ENCODE measurements at regions not wholly inside any gene's neighbourhood (a gene's known extent, or its start where the extent isn't known, plus 50 kb on each side); places are given as distances from the start of the nearest gene placed in this dataset.
"Not testable (repeated sequence)": the region's sequence is repeated elsewhere in the genome, so short reads cannot be mapped to it uniquely, and the experiment has no call there.

DNA sequence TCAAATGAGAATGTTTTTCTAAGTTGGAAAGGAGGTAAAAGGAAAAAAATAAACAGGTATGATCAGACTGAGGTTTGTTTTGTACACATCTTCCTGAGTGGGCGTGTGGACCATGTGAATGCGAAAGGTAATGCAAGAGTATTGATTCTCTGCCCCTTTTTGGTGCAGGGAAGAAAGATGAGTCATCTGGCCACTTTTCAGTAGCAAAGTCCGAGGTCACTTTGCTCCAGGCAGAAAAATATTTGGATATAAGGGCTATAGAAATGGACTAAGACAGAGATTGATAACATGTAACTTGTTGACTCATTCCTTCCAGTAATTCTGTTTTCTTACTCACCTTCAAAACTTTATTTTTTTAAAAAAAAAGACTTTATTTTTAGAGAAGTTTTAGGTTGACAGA, 130.5 kb downstream of the DSEL start:
- Histone ChIP-seq H3K4me3 (replicated peaks in 1 of 3; ENCODE audit: low read depth in 2 of 3, low read length in 3 of 3) (no peak overlapping the region), H3K4me1 (ENCODE audit: control insufficient read depth in 1 of 2, insufficient read depth in 2 of 2, low read length in 2 of 2) (no peaks in the 10 kb centered on the region), H3K27me3 (ENCODE audit: control insufficient read depth in 2 of 2, insufficient read depth in 2 of 2, low read length in 2 of 2) (no peaks in the 10 kb centered on the region), H3K36me3 (replicated peaks in 1 of 2; ENCODE audit: control insufficient read depth in 1 of 2, insufficient read depth in 2 of 2, low read length in 2 of 2) (no peaks in the 10 kb centered on the region), H3K9ac (ENCODE audit: insufficient read depth, low read length, poor library complexity, severe bottlenecking) (no peak overlapping the region), H3K79me2 (ENCODE audit: insufficient read depth, low read length) (no peaks in the 10 kb centered on the region), H3K4me2 (replicated peaks; ENCODE audit: extremely low read depth, low read length, poor library complexity, severe bottlenecking) (no peak overlapping the region), H3K27ac (ENCODE audit: low read depth in 1 of 2, low read length in 2 of 2) (no peak overlapping the region), H2AFZ (ENCODE audit: insufficient read depth, low read depth, low read length, poor library complexity, severe bottlenecking) (no peak overlapping the region), H4K20me1 (ENCODE audit: insufficient read depth, low read length) (no peaks in the 10 kb centered on the region), H3K9me3 (replicated peaks in 1 of 2; ENCODE audit: control insufficient read depth in 1 of 2, insufficient read depth in 1 of 2, low read length in 2 of 2) (peaks cover 0 to 11% of the 10 kb centered on the region in 2 donors)
- TF ChIP-seq, protein P1, sequence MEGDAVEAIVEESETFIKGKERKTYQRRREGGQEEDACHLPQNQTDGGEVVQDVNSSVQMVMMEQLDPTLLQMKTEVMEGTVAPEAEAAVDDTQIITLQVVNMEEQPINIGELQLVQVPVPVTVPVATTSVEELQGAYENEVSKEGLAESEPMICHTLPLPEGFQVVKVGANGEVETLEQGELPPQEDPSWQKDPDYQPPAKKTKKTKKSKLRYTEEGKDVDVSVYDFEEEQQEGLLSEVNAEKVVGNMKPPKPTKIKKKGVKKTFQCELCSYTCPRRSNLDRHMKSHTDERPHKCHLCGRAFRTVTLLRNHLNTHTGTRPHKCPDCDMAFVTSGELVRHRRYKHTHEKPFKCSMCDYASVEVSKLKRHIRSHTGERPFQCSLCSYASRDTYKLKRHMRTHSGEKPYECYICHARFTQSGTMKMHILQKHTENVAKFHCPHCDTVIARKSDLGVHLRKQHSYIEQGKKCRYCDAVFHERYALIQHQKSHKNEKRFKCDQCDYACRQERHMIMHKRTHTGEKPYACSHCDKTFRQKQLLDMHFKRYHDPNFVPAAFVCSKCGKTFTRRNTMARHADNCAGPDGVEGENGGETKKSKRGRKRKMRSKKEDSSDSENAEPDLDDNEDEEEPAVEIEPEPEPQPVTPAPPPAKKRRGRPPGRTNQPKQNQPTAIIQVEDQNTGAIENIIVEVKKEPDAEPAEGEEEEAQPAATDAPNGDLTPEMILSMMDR (IDR thresholded peaks at IDR 0.05), result no peak
- no peaks in the 10 kb centered on the region for H3K4me1 Mint-ChIP-seq
- no peak overlapping the region for H3K27ac Mint-ChIP-seq
- H3K36me3 Mint-ChIP-seq, result no peaks in the 10 kb centered on the region
- intact Hi-C loops (cut with micrococcal nuclease), result no loop called here
- H3K9me3 Mint-ChIP-seq, result peaks cover 0 to 5% (median 2%) of the 10 kb centered on the region in 7 donors
- no peak for DNase-seq
- 100% methylated on average over 2 of the region's 3 CpGs for WGBS (ENCODE audit: insufficient coverage)
- H3K4me3 Mint-ChIP-seq, result no peak overlapping the region
- peaks cover 0 to 3% (median 0%) of the 10 kb centered on the region in 3 donors for H3K27me3 Mint-ChIP-seq (ENCODE audit: low read depth in 3 of 3)

DNA sequence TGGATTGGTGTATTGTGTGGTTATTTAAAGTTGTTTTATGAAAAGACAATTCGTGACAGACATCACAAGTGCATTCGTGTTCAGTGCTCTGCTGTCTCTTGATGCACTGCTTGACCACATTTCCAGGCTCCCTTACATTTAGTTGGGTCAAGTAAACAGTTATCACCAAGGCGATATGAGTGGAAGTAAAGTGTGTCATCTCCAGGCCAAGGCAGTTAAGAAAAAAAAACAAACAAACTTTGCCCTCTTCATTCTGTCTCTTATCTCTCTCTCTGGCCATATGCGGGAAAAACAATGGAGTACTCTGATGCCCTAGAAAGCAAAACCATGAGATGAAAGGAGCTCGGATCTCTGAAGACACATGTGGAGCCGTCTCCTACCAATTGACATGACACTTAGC, 131.1 kb downstream of the DSEL start:
- DNase-seq, result no peak
- Mint-ChIP-seq H3K4me1 (no peaks in the 10 kb centered on the region), H3K9me3 (peaks cover 0 to 10% (median 2%) of the 10 kb centered on the region in 7 donors), H3K36me3 (no peaks in the 10 kb centered on the region), H3K4me3 (no peak overlapping the region), H3K27ac (no peak overlapping the region), H3K27me3 (ENCODE audit: low read depth in 3 of 3) (peaks cover 0 to 3% (median 0%) of the 10 kb centered on the region in 3 donors)
- H3K79me2 ChIP-seq (ENCODE audit: insufficient read depth, low read length), result no peaks in the 10 kb centered on the region
- H3K4me1 ChIP-seq (ENCODE audit: control insufficient read depth in 1 of 2, insufficient read depth in 2 of 2, low read length in 2 of 2), result no peaks in the 10 kb centered on the region
- no peak overlapping the region for H3K4me2 ChIP-seq (replicated peaks; ENCODE audit: extremely low read depth, low read length, poor library complexity, severe bottlenecking)
- no peaks in the 10 kb centered on the region for H3K27me3 ChIP-seq (ENCODE audit: control insufficient read depth in 2 of 2, insufficient read depth in 2 of 2, low read length in 2 of 2)
- no peaks in the 10 kb centered on the region for H3K36me3 ChIP-seq (replicated peaks in 1 of 2; ENCODE audit: control insufficient read depth in 1 of 2, insufficient read depth in 2 of 2, low read length in 2 of 2)
- TF ChIP-seq, protein P1 (IDR thresholded peaks at IDR 0.05), result no peak
- no peak overlapping the region for H2AFZ ChIP-seq (ENCODE audit: insufficient read depth, low read depth, low read length, poor library complexity, severe bottlenecking)
- H3K27ac ChIP-seq (ENCODE audit: low read depth in 1 of 2, low read length in 2 of 2), result no peak overlapping the region
- H4K20me1 ChIP-seq (ENCODE audit: insufficient read depth, low read length), result no peaks in the 10 kb centered on the region
- intact Hi-C loops (cut with micrococcal nuclease), result no loop called here
- 100% methylated on average over 1 of the region's 6 CpGs for WGBS (ENCODE audit: insufficient coverage)
- no peak overlapping the region for H3K4me3 ChIP-seq (replicated peaks in 1 of 3; ENCODE audit: low read depth in 2 of 3, low read length in 3 of 3)
- H3K9me3 ChIP-seq (replicated peaks in 1 of 2; ENCODE audit: control insufficient read depth in 1 of 2, insufficient read depth in 1 of 2, low read length in 2 of 2), result peaks cover 0 to 17% of the 10 kb centered on the region in 2 donors
- no peak overlapping the region for H3K9ac ChIP-seq (ENCODE audit: insufficient read depth, low read length, poor library complexity, severe bottlenecking)

DNA sequence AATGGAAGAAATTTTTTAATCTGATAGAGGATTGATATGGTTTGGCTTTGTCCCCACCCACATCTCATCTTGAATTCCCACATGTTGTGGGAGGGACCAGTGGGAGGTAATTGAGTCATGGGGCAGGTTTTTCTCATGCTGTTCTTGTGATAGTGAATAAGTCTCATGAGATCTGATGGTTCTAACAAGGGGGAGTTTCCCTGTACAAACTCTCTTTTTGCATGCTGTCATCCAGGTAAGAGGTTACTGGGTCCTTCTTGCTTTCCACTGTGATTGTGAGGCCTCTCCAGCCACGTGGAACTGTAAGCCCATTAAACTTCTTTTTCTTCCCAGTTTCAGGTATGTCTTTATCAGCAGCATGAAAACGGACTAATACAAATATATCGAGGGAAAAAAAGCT, 132.5 kb downstream of the DSEL start:
- H3K9me3 Mint-ChIP-seq, result peaks cover 0 to 11% (median 2%) of the 10 kb centered on the region in 7 donors
- no CpG with 5 or more reads among the region's 3 CpGs for WGBS (ENCODE audit: insufficient coverage)
- H3K9me3 ChIP-seq (replicated peaks in 1 of 2; ENCODE audit: control insufficient read depth in 1 of 2, insufficient read depth in 1 of 2, low read length in 2 of 2), result peaks cover 0 to 17% of the 10 kb centered on the region in 2 donors
- H3K4me2 ChIP-seq (replicated peaks; ENCODE audit: extremely low read depth, low read length, poor library complexity, severe bottlenecking); H3K79me2 ChIP-seq (ENCODE audit: insufficient read depth, low read length); H3K4me1 ChIP-seq (ENCODE audit: control insufficient read depth in 1 of 2, insufficient read depth in 2 of 2, low read length in 2 of 2); H3K4me3 ChIP-seq (replicated peaks in 1 of 3; ENCODE audit: low read depth in 2 of 3, low read length in 3 of 3); H3K4me1 Mint-ChIP-seq; intact Hi-C loops (cut with micrococcal nuclease); H3K27me3 Mint-ChIP-seq (ENCODE audit: low read depth in 3 of 3); DNase-seq; H3K4me3 Mint-ChIP-seq; H3K36me3 Mint-ChIP-seq; H4K20me1 ChIP-seq (ENCODE audit: insufficient read depth, low read length); H3K36me3 ChIP-seq (replicated peaks in 1 of 2; ENCODE audit: control insufficient read depth in 1 of 2, insufficient read depth in 2 of 2, low read length in 2 of 2); H3K27me3 ChIP-seq (ENCODE audit: control insufficient read depth in 2 of 2, insufficient read depth in 2 of 2, low read length in 2 of 2); H3K27ac Mint-ChIP-seq; H3K9ac ChIP-seq (ENCODE audit: insufficient read depth, low read length, poor library complexity, severe bottlenecking); H3K27ac ChIP-seq (ENCODE audit: low read depth in 1 of 2, low read length in 2 of 2); H2AFZ ChIP-seq (ENCODE audit: insufficient read depth, low read depth, low read length, poor library complexity, severe bottlenecking): not testable (repeated sequence)
